ENCODE measurements at regions not wholly inside any gene's neighbourhood (a gene's known extent, or its start where the extent isn't known, plus 50 kb on each side); places are given as distances from the start of the nearest gene placed in this dataset.

DNA sequence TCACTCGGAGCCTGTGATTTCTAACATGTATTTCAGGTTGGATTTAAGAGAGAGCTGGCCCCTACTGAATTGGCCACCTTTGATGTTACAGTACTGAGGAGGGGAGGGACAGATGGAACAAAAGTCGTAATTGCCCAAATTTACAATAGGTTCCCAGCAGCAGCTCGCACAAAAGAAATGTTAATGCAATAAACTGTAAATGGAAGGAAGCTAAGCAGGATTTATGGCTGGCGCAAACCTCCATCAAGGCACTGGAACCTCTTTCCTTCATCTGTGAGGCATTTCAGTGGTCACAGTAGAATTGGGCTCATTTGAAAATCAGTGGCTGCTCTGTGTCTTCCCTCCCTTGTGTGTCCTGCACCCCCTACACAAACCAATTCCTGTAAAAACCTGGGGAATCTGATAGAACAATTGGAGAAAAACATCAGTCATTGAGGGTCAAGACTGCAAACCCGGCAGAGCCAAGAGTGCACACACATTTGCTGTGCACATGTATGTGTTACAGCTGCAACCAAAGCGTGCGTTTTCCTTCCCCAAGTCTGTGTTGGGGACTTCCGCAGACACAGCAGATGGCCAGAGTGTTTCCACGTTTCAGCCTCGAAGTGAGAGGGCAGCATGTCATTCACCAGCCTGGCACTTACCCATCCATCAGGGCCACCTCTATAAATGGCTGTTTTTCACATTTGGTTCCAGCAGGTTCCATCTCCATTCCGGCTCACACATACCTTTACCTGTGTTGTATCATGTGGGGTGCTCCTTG is 192.8 kb downstream of the TM9SF2 start:
- Histone ChIP-seq H3K27ac (ENCODE audit: low read length) (no peak overlapping the region), H3K9ac (ENCODE audit: low read length) (no peak overlapping the region), H3K4me3 (ENCODE audit: low read length) (no peak overlapping the region), H2AFZ (ENCODE audit: low read depth, low read length) (no peak overlapping the region), H3K4me1 (ENCODE audit: low read length) (peaks cover 26% of the 10 kb centered on the region), H3K36me3 (replicated peaks; ENCODE audit: low read depth, low read length) (no peaks in the 10 kb centered on the region), H3K27me3 (ENCODE audit: low read depth, low read length) (no peaks in the 10 kb centered on the region), H3K79me2 (ENCODE audit: low read length) (no peaks in the 10 kb centered on the region), H3K9me3 (ENCODE audit: insufficient read depth, low read length) (no peaks in the 10 kb centered on the region), H3K4me2 (ENCODE audit: low read length) (no peak overlapping the region), H4K20me1 (ENCODE audit: insufficient read depth, low read length) (peaks cover 8% of the 10 kb centered on the region; the same call in 1 of the 2 replicates)
- TF ChIP-seq, protein P1, sequence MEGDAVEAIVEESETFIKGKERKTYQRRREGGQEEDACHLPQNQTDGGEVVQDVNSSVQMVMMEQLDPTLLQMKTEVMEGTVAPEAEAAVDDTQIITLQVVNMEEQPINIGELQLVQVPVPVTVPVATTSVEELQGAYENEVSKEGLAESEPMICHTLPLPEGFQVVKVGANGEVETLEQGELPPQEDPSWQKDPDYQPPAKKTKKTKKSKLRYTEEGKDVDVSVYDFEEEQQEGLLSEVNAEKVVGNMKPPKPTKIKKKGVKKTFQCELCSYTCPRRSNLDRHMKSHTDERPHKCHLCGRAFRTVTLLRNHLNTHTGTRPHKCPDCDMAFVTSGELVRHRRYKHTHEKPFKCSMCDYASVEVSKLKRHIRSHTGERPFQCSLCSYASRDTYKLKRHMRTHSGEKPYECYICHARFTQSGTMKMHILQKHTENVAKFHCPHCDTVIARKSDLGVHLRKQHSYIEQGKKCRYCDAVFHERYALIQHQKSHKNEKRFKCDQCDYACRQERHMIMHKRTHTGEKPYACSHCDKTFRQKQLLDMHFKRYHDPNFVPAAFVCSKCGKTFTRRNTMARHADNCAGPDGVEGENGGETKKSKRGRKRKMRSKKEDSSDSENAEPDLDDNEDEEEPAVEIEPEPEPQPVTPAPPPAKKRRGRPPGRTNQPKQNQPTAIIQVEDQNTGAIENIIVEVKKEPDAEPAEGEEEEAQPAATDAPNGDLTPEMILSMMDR (IDR thresholded peaks at IDR 0.05; ENCODE audit: low read depth, low read length), result no peak
- no peak for TF ChIP-seq EZH2phosphoT487 (IDR thresholded peaks at IDR 0.05; ENCODE audit: low read depth)

DNA sequence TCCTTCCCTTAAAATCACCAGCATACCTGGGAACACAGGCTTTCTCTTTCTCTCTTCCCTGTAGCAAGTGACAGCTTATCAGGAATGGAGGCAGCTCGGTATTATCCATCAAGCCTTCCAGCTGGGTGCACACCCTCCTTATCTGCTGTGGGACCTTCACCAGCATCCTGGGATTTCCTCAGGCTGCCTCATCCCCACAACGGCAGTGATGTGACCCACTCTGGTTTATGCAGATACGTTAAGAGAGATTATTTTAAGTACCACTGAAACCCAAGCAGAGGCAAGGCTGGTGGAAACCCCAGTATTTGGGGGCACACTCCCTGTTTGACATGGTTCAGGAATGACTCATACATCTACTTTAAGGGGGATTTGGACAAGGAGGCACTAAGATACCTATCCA is 192.1 kb downstream of the TM9SF2 start:
- Histone ChIP-seq H3K4me1 (ENCODE audit: low read length) (peaks cover 32% of the 10 kb centered on the region), H4K20me1 (ENCODE audit: insufficient read depth, low read length) (peaks cover 8% of the 10 kb centered on the region; the same call in 1 of the 2 replicates), H3K27me3 (ENCODE audit: low read depth, low read length) (no peaks in the 10 kb centered on the region), H3K4me3 (ENCODE audit: low read length) (no peak overlapping the region), H3K27ac (ENCODE audit: low read length) (no peak overlapping the region), H3K4me2 (ENCODE audit: low read length) (no peak overlapping the region), H3K79me2 (ENCODE audit: low read length) (no peaks in the 10 kb centered on the region), H2AFZ (ENCODE audit: low read depth, low read length) (no peak overlapping the region), H3K9me3 (ENCODE audit: insufficient read depth, low read length) (no peaks in the 10 kb centered on the region), H3K36me3 (replicated peaks; ENCODE audit: low read depth, low read length) (no peaks in the 10 kb centered on the region), H3K9ac (ENCODE audit: low read length) (no peak overlapping the region)
- TF ChIP-seq EZH2phosphoT487 (IDR thresholded peaks at IDR 0.05; ENCODE audit: low read depth), result no peak
- TF ChIP-seq, protein P1 (IDR thresholded peaks at IDR 0.05; ENCODE audit: low read depth, low read length), result no peak

DNA sequence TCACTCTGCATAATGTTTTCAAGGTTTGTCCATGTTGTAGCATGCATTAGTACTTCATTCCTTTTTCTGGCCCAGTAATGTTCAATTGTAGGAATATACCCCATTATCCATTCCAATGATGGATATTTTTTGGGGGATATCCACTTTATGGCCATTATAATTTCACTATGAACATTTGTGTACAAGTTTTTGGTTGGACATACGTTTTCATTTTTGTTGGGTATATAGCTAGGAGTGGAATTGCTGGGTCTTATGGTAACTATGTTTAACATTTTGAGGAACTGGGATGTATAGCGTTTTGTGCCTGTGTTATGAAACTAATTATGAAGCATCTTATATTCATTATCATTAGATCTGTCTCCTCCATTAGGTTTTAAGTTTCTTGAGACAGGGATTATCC is 191.6 kb downstream of the TM9SF2 start:
- no peaks in the 10 kb centered on the region for H3K36me3 ChIP-seq (replicated peaks; ENCODE audit: low read depth, low read length)
- no peaks in the 10 kb centered on the region for H3K27me3 ChIP-seq (ENCODE audit: low read depth, low read length)
- no peak overlapping the region for H2AFZ ChIP-seq (ENCODE audit: low read depth, low read length)
- H3K4me2 ChIP-seq (ENCODE audit: low read length), result no peak overlapping the region
- no peaks in the 10 kb centered on the region for H3K79me2 ChIP-seq (ENCODE audit: low read length)
- no peak for TF ChIP-seq EZH2phosphoT487 (IDR thresholded peaks at IDR 0.05; ENCODE audit: low read depth)
- TF ChIP-seq, protein P1 (IDR thresholded peaks at IDR 0.05; ENCODE audit: low read depth, low read length), result no peak
- H3K9me3 ChIP-seq (ENCODE audit: insufficient read depth, low read length), result no peaks in the 10 kb centered on the region
- H3K9ac ChIP-seq (ENCODE audit: low read length), result no peak overlapping the region
- peaks cover 8% of the 10 kb centered on the region; the same call in 1 of the 2 replicates for H4K20me1 ChIP-seq (ENCODE audit: insufficient read depth, low read length)
- H3K27ac ChIP-seq (ENCODE audit: low read length), result no peak overlapping the region
- H3K4me1 ChIP-seq (ENCODE audit: low read length), result peaks cover 37% of the 10 kb centered on the region
- no peak overlapping the region for H3K4me3 ChIP-seq (ENCODE audit: low read length)

DNA sequence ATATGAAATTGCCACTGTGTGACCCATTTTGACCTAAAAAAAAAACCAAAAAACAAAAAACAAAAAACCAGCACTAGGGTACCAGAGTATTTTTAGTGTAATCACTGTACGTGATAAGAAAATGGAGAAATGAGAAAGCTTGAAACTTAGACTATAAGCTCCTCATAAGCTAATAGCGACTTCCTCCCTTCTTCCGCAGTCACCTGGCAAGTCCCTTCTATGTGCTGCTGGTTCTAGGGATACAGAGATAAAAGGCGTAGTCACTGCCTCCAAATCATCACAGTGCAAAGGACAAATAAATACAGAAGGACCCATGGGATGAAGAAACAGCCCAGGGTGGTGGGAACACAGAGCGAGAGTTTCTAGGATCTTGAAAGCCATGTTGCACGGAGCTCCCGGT is 190.3 kb downstream of the TM9SF2 start:
- Histone ChIP-seq H3K9me3 (ENCODE audit: insufficient read depth, low read length) (no peaks in the 10 kb centered on the region), H3K4me3 (ENCODE audit: low read length) (no peak overlapping the region), H3K27me3 (ENCODE audit: low read depth, low read length) (no peaks in the 10 kb centered on the region), H3K4me1 (ENCODE audit: low read length) (peaks cover 37% of the 10 kb centered on the region), H3K36me3 (replicated peaks; ENCODE audit: low read depth, low read length) (no peaks in the 10 kb centered on the region), H3K27ac (ENCODE audit: low read length) (no peak overlapping the region), H3K9ac (ENCODE audit: low read length) (no peak overlapping the region), H2AFZ (ENCODE audit: low read depth, low read length) (no peak overlapping the region), H3K79me2 (ENCODE audit: low read length) (no peaks in the 10 kb centered on the region), H4K20me1 (ENCODE audit: insufficient read depth, low read length) (peaks cover 8% of the 10 kb centered on the region; the same call in 1 of the 2 replicates), H3K4me2 (ENCODE audit: low read length) (peak overlapping the region; percentile 10; the same call in 1 of the 2 replicates)
- TF ChIP-seq EZH2phosphoT487 (IDR thresholded peaks at IDR 0.05; ENCODE audit: low read depth), result no peak
- TF ChIP-seq, protein P1 (IDR thresholded peaks at IDR 0.05; ENCODE audit: low read depth, low read length), result no peak
